Stimulated activated CD4-positive, alpha-beta T cell treated with anti-CD3 and anti-CD28 coated beads, Interleukin-4, amount 100 ng/mL, for 1 hour (primary cell): ENCODE measurements at regions not wholly inside any gene's neighbourhood (a gene's known extent, or its start where the extent isn't known, plus 50 kb on each side); places are given as distances from the start of the nearest gene placed in this dataset.

Experiments
- DNase-seq: peaks from one replicate; pipeline ENCODE4 v3.0.0-alpha.2; 2020

DNA sequence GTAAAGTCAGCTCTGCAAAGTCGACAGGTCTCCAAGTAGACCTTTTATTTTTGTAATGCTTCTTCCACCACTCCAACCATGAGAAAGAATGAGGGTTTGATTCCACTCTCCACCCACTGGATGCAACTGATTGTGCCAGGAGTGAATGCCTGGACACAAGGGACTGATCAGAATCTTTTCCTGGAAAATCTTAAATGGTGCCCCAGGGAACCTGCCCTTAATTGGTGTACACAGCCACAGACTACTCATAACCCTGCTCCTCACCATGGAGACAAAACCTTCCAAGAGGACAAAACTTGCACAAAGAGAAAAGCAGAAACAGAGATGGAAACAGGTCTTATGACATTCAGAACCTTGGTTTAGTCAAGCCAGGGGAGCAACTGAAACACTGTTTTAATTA lies 208.6 kb upstream of the BRINP1 start:
- DNase-seq = no peak

DNA sequence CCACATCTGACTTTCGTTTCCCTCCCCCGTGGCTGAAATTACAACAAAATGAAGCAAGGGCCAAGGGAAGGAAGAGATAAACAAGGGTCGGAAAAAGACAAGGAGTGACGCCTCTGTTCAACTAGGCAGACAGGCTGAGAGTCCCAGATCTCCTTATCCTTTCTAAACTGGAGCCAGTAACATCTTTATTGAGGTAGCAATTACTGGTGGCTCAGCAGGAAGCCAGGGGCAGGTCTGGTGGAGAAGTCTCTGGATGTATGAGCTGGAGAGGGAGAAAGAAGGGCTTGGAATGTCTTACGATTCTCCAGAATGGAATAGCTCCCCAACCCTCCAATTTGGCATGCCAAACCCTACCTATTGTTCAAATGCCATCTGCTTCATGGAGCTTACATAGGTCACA lies 190.8 kb upstream of the BRINP1 start:
- no peak for DNase-seq

DNA sequence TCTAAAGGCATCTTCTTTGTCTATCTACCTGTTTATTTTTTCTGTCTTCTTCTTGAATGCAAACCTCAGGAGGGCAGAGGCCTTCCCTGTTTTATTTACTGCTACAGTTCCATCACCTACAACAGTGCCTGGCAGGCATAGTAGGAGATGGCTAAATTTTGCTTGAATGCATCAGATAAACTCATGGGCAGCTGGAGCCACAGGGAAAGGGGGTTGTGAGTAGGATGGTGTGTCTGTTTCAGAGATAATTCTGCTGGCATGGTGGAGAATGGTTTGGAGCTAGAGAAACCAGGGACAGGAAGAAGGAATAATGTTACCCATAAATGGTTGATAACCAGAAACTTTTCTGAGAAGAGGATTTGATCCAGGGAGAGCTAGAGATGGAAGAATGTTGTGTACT lies 189.8 kb upstream of the BRINP1 start:
- no peak for DNase-seq

DNA sequence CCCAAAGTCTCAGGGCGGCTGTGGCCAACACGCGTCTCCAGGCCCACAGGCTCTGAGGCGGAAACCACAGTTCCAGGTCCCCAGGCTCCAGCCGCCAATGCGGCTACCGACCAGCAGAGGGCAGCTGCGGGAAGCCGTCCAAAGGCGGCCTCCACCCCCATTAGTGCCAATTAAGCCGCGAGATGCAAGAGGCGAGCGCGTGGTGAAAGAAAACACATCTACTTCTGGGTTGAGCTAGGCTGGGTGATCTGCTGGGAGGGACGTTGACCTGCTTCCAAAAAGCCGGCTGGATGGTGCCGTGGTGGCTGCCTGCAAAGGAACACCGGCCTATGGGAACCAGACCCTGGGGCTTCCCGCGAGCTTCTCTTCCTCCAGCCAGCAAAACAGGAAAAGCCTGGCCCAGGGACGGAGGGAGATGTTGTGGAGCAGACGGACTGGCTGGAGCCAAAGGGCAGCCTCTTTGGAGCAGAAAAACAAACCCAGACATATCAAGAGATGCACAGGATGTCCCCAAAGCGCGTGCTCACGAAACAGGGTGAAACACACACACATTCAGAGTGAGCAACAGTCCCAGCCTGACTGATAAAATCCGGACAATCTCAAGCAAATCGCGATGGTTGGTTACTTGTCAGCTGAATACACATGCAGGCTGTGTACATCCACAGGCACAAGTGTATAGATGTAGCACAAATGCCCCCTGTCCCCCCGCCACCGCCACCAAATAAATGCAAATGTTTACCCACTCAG lies 187.1 kb upstream of the BRINP1 start:
- peak; percentile 40 for DNase-seq

DNA sequence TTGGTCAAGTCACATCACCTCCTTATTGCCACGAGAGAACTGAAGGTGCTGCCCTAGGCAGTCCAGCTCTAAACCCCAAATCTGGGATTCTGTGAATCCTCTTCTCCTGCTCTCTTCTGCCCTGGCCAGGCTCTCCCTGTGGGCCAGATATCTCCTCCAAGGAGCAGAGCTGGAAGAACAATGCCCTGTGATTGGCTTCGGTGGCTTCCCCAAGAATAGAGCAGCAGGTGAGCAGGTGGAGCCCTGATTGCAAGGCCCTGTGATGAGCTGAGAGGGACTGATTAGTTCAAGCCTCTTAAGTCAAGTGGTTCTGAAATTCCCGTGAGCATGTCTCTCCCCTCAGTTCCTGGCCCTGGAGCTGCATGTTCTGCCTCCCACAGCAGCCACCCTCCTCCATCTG lies 175.3 kb upstream of the BRINP1 start:
- no peak for DNase-seq

DNA sequence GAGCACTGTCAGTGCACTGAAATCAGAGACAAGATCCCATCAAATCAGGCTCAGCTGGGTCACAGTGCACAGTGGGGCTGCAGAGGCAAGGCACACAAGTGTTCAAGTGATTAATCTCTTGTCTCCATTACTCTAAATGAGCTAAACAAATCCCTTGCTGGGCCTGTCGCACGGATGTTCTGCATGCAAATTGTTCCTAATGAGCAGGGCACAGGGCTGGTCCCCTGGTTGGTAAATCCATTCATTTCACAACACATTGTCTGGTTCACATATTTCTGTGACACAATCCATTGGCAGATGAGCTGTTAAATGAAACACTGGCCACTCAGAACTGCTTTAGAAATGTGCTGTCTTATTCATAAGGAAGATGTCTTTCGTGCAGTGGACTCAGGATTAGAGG lies 167.9 kb upstream of the BRINP1 start:
- DNase-seq = no peak

DNA sequence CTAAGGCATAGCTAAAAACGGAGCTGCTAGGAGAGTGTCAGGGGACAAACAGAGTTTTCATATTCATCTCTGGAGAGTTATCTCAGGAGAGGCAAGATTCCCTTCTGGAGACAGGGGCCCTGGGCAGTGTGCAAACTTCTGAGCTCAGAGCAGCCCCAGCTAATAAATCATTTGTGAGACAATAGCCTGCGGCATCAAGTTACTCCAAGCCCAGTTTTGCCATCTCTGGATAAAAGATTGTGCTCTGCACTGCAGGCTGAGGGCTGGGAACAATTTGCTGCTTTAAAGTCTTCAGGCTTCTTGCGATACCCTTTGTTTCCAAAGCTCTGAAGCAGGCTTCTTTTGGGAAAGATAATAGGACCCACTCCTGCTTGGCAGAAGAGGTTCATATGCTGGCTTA lies 164.3 kb upstream of the BRINP1 start:
- no peak for DNase-seq

DNA sequence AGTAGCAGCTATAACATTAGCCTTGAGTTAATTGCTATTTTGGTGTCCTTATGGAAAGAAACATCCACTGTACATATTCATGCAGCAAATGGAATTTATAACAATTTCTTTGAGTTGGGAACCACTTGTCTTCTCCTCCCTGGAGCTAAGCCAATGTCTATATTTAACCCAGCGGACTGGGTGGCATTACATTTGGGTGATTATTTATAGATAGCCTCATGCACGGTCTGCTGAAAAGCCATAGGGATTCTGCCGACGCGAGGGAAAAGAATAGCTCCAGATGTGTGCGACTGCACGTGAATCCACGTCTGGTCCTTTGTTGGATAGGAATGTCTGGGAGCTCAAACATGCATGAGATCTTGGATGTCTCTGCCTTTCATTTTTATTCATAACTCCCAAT lies 157.5 kb upstream of the BRINP1 start:
- no peak for DNase-seq

DNA sequence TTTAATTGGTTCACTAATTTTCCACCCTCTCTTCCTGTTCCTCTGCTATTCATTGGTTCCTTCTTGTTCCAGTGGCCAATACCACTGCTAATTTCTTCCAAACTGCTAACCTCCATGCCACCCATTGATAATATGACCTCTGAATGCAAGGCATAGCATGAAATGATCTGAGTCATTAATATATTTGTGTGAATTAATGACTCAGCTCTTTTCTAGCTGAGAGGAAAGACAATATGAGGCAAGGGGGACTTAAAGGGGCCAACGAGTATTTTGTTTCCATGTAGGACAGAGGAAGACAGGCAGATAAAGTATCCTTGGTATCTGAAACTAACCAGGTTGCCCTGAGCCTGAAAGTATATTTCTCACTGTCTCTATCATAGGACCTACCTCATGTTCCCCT lies 154.3 kb upstream of the BRINP1 start:
- no peak for DNase-seq

DNA sequence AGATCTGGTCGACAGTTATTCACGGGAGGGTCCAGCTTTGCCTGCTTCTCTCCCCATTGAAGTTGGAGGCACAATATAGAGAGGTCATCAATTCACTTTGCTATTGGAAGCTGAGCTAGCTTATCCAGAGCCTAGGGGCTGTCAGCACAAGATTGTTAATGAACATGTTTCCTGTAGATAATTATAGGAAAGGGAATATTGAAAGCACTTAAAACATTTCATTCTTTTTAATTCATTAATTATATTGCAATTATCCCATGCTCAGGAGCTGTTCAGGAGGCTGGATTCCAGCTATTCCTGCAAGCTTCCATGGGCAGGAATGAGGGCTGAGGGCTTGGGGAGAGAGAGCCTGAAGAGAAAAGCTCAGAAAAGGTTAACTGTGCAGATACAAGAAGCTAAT lies 153.1 kb upstream of the BRINP1 start:
- no peak for DNase-seq

DNA sequence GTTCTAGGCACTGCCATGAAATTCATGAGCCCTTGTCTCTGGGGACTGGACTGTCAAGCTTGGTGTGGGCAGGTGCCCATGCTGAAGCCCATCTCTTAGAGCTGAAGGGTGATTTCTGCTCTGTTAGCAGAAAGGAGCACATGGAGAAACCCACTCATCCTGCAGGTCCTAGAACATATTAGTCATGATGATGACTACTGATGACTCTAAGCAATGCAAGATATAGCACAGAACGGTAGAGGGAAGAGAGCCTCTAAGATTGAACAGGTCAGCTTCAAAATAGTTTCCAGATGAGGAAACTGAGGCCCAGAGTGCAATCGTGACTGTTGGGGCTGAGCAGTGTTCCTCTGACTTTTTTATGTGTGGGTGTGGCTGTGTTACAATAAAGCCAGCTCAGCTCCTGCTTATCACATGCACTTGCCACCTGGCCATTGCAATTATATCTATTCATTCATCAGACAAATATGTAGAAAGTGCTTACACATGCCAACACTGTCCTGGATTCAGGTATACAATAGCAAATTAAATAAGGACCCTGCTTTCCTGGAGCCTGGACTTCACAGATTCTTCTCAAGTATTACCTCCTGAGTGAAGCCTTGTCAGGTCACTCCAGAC lies 140.2 kb upstream of the BRINP1 start:
- no peak for DNase-seq

DNA sequence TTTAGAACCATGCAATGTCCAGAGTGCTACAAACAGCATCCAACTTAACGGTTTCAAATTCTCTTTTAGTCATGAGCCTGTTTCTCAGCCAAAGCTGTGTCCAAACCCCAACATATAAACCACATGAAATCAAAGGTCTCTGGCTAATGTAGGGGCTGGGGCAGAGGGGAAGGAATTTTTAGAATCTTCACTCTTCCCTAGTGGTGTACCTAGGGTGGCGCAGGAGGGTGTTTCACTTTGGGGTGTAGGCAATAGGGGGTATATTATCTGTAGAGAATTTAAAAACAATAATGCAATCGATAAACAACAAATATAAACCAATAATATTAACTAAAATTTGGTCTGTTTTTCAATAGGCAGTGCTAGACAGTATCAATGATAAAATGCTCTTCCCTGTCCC lies 132.1 kb upstream of the BRINP1 start:
- no peak for DNase-seq

DNA sequence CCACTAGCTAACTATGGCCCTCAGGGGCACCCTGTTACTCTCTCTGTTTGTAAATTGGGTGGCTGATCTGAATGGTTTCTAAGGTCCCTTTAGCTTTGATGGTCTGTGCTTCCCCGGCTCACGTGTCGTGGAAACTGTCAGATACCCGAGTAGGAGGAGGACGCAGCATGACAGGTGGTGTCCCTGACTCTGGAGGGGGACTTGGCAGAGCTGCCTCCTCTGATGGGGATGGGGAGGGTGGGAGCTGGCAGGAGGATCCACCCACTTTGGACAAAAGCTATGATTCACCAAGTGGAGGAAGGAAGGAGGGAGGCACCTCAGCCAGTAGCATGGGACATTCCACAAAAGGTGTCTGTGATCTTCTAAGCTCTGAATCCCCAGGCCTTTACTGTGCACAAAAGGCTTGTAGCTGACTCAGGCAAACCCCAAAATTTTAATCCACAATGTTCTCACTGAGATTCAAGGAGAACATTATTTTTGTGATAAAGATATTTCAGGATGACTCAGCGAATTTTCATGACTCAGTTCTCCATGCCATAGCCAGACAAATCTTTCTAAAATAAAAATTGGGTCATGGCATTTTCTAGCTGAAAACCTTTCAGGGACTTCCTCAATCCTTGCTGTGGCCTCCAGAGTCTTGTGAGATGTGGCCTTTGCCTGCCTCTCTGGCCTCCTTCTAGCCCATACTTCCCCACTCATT lies 131.0 kb upstream of the BRINP1 start:
- no peak for DNase-seq

DNA sequence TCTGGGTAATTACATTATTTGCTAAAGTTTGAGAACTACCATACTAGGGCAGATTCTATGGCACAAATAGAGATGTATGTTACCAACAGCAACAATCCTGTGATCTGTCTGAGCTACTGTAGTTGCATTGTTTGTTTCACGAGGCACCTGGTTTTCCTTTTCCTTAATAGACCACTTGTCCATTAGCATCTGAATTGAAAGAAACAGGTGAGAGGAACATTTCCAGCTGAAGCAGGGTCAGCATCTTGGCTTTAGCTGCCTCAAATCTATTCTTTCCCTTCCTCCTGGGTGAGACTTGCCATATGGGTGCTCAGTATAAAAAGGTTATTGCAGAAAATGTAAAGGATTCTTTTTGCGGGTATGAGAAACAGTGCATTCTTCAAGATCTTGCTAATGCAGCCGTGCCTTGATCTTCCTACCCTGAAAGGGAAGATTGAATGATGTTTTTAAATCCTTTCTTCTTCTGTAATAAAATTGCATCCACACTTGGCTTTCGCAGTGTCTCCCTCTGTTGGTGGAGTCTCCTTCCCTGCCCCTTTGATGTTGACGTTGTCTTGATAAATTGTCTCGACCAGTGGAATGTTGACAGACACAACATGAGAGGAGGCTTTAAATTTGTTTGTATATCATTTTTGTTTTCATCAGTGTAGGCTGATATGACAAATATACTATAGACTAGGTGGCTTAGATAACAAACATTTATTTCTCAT lies 118.0 kb upstream of the BRINP1 start:
- no peak for DNase-seq

DNA sequence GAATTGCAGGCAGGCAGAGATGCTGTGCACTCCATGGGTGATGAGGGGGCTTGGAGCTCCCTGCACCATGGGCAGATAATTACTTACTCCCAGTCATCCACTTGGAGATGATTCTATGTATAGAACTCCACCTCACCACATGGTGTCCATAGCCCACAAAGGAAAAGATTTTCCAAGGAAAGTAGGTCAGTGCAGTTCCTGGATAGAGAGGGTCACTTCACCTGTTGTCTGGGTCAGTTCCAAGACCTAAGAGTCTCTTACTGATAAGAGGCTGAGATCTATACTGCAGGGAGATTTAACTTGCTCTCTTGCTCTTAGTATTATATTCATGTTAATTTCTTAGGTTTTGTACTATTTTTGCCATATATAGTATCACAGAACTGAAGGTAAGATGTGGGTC lies 113.9 kb upstream of the BRINP1 start:
- DNase-seq = no peak

DNA sequence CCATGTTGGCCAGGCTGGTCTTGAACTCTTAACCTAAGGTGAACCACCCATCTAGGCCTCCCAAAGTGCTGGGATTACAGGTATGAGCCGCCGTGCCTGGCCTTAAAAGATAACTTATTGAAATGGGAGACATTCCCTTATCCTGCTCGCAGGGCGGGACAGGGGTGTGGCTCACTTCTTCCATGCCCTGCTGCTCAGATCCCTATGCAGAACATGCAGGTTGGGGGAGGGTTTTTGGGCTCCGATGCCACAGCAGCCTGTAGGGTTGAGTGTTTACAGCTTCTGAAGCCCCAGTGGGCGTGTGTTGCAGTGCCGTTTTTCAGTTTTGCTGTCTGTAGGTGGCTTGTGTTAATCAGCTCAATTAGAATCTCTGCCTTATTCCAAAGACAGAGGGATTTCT lies 108.0 kb upstream of the BRINP1 start:
- no peak for DNase-seq

DNA sequence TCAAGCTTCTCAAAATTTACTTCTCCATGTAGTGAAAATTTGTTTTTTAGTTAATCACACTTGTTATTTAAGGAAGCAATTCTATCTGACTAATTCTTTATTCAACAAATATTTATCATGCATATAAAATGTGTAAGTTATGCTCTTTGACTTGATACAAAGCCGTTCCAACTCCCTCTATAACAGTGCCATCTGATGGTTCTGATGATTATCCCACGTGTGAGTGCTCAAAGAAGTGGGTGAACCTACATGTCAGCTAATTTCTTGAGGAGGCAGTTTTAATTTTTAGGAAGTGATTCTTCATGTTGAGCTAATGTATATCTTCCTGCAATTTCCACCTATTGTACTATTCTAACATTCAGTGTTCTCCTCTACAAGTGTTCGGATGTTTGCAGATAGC lies 88.8 kb upstream of the BRINP1 start:
- no peak for DNase-seq

DNA sequence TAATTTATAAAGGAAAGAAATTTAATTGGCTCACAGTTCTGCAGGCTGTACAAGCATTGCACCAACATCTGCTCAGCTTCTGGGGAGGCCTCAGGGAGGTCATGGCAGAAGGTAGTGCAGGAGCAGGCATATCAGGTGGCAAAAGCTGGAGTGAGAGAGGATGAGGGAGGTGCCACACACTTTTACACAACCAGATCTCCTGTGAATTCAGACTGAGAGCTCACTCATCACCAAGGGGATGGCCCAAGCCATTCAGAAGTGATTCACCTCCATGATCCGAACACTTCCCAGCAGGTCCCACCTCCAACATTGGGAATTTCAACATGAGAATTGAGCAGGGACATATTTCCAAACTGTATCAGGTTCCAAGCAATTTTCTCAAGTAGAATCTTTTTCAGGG lies 84.7 kb upstream of the BRINP1 start:
- no peak for DNase-seq

DNA sequence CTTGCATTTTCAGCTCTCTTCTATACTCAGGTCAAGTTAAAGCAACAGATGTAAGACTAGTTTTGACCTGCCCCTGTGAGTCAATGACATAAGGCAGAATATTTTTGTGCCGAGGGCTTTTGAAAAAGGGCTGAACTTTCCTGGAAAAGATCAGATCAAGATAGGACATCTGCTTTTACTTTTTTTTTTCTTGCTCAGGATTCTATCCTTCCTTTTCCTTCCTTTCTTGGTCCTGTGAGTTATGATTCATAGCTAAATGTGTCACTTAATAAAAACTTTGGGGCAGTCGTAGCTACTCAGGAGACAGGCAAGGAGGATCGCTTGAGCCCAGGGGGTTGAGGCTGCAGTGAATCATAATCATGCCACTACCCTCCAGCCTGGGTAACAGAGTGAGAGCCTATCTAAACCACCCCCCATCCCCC lies 84.3 kb upstream of the BRINP1 start:
- no peak for DNase-seq

DNA sequence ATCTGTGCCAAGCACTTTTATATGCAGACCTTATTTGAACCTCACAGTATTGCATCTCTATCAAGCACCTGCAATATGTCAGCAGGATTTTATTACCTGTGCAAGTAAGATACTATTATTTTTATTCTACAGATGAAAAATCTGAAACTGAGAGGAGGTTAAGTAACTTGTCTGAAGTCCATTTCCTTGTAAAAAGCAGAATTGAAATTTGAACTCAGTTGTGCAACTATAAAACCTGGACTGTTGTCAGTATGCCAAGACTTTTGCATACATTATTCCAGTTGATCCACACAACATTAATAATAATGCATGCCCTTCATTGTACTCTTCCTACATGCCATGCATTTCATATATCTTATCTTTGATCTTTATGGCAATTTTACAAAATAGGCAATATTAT lies 82.2 kb upstream of the BRINP1 start:
- no peak for DNase-seq

DNA sequence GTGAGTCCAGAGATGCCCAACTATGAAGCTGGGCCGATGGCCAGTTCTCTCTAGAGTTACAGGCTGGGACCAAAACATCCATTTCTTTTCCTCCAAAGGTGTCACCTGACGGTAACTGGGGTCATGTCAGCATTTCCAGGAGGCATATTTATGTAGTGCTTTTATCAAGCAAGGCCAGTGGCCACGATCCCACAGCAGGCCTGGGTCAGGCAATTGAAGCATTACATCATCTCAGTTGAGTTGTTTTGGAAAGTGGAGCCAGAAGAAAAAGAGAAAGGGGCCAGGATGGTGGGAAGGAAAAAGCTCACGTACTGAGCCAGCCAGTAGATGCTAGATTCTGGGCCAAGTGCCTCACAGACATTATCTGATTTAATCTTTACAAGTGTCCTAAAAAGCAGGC lies 73.9 kb upstream of the BRINP1 start:
- DNase-seq = no peak

DNA sequence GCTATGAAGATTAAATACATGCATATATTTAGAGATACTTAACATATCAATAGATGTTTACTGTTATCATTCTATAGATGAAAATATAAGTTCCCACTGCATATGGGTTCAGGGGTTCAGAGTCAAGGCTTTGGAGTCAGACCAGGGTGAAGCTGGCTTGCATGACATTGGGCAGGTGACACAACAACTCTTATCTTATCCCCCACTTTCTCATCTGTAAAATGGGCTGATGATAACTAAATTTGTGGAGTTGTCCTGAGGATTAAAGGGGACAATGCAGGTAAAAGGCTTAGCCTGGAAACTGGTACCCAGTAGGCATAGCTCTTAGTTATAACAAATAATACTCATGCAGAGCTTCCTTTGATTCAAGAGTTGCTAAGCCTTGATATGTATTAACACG lies 72.6 kb upstream of the BRINP1 start:
- DNase-seq = no peak

DNA sequence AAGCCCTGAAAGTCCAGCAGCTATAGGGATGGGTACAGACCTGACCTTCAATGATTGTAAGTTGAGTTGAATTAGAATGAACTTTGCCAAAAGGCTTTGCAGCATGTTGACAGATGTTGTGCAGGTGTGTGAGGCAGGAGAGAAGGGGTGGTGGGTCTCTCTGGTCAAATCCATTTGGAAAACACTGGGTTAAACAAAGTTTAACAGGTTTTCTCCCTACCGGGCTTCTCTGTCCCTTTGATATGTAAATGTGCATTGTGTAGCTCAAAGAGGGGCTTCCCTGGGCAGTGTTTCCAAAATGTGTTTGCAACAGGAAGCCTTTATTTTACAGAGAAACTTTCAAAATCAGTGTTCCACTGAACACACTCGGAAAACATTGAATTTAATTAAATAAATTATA lies 72.1 kb upstream of the BRINP1 start:
- no peak for DNase-seq

DNA sequence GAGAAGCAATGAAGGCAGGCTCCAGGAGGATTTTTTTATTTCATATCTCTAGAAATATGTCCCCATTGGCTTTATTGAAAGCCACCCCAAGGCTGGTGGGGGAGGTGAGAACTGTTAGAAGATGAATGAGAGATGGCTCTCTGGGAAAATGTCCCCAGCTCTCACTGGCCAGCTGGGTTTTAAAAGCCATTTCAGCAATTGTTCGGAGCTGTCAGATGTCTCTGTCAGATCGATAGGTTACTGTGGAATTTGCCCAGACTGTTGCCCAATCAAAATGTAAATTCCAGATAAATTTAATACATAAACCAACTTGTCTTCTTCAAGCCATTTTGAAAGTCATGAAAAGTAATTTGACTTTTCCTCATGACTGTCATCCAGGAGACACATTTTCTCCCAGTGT lies 67.0 kb upstream of the BRINP1 start:
- DNase-seq = no peak
